CD4-positive, alpha-beta T cell (primary cell): ENCODE measurements at regions not wholly inside any gene's neighbourhood (a gene's known extent, or its start where the extent isn't known, plus 50 kb on each side); places are given as distances from the start of the nearest gene placed in this dataset.
"Not testable (repeated sequence)": the region's sequence is repeated elsewhere in the genome, so short reads cannot be mapped to it uniquely, and the experiment has no call there.

ENCODE experiments used
- ATAC-seq: fragments of 200-7000 bp; cut with Tn5 transposase; one replicate; pipeline ENCODE4 v1.10.0; 2022; ENCODE audit warnings: mild to moderate bottlenecking; ENCODE audit not compliant: poor library complexity
- CTCF ChIA-PET: fragments of 350-600 bp; sonication (Branson Sonifier 250); formaldehyde crosslinking; loops from one replicate; lab custom pipeline; 2021; ENCODE audit warnings: antibody characterized with exemption, inconsistent platforms; lab: Charles Lee
- POLR2A ChIA-PET: fragments of 350-600 bp; sonication (Branson Sonifier 250); formaldehyde crosslinking; loops from one replicate; lab custom pipeline; 2021; ENCODE audit warnings: antibody characterized with exemption, inconsistent platforms; lab: Charles Lee
- DNase-seq, 14 experiments: peaks; one replicate each; pipeline ENCODE4 v3.0.0-alpha.2; 2013 to 2020; ENCODE audit warnings: mixed read lengths in 2 of 14
- H3K27ac ChIP-seq, 2 donors: one replicate each; pipeline versions ENCODE4 v1.5.1 to v1.7.0; 2013; ENCODE audit warnings: low read length in 2 of 2, low read depth in 1 of 2, mild to moderate bottlenecking in 1 of 2
- H3K27me3 ChIP-seq, 2 experiments: 1 replicate in 1 of 2; 2 replicates in 1 of 2; pipeline versions ENCODE4 v1.6.1 to v1.7.0; 2013; ENCODE audit warnings: low read length in 2 of 2, control low read depth in 1 of 2, mild to moderate bottlenecking in 1 of 2, moderate library complexity in 1 of 2; ENCODE audit not compliant: insufficient read depth in 2 of 2, control insufficient read depth in 1 of 2
- H3K36me3 ChIP-seq: one replicate; pipeline ENCODE4 v1.6.1; 2013; ENCODE audit warnings: low read length, control low read depth; ENCODE audit not compliant: insufficient read depth
- H3K4me1 ChIP-seq: one replicate; pipeline ENCODE4 v1.6.1; 2013; ENCODE audit warnings: low read length, control low read depth; ENCODE audit not compliant: insufficient read depth
- H3K4me3 ChIP-seq: one replicate; pipeline ENCODE4 v1.5.1; 2013; ENCODE audit warnings: mild to moderate bottlenecking, low read length, moderate library complexity
- H3K9me3 ChIP-seq, 2 experiments: 1 replicate in 1 of 2; 2 replicates in 1 of 2; pipeline versions ENCODE4 v1.6.1 to v1.7.0; 2013; ENCODE audit warnings: low read length in 2 of 2, mild to moderate bottlenecking in 2 of 2, control low read depth in 1 of 2, moderate library complexity in 1 of 2; ENCODE audit not compliant: control insufficient read depth in 1 of 2, insufficient read depth in 1 of 2
- H3K27ac Mint-ChIP-seq: one replicate; pipeline ENCODE4 v1.8.0; 2020; ENCODE audit warnings: mixed read lengths
- H3K27me3 Mint-ChIP-seq: one replicate; pipeline ENCODE4 v1.8.0; 2021; ENCODE audit warnings: mixed read lengths
- H3K36me3 Mint-ChIP-seq: one replicate; pipeline ENCODE4 v1.8.0; 2021; ENCODE audit warnings: low read depth, mixed read lengths
- H3K4me1 Mint-ChIP-seq: one replicate; pipeline ENCODE4 v1.8.0; 2021; ENCODE audit warnings: low read depth, mixed read lengths
- H3K4me3 Mint-ChIP-seq: one replicate; pipeline ENCODE4 v1.8.0; 2020; ENCODE audit warnings: mild to moderate bottlenecking, mixed read lengths
- H3K9me3 Mint-ChIP-seq: one replicate; pipeline ENCODE4 v1.8.0; 2020; ENCODE audit warnings: mixed read lengths
- intact Hi-C, 2 experiments: fragments of 100-400 bp; cut with DNase I in 1 of 2; cut with micrococcal nuclease in 1 of 2; formaldehyde crosslinking; loops; one replicate each; pipeline versions ENCODE4 v1.15.1 to v1.9.0; 2023 to 2025; cut with DNase I, micrococcal nuclease
- TF ChIP-seq, protein P1 (sequence below): fragments of 200-600 bp; IDR thresholded peaks from one replicate; pipeline ENCODE4 v1.8.0; 2022; ENCODE audit warnings: antibody characterized with exemption, mild to moderate bottlenecking

DNA sequence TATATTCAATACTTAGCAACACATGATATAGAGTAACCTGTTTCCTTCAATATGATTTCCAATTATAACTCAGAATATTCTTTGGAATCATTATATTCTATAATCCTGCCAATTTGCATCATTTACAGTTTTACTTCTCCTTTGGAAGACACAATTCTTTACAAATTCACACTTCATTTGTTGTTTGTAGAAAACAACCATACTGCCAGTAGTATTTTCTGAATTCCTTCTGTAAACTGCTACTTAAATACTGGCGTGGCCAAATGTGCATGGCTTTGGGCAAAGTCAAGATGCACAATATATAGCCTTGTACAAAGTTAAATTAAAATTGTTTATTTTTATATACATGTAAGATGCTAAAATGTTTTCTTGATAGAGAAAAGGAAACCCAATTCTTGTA is 687.1 kb upstream of the NEGR1 start:
- no peak overlapping the region for H3K27ac ChIP-seq
- no peak overlapping the region for H3K27ac Mint-ChIP-seq
- H3K4me3 Mint-ChIP-seq, result no peak overlapping the region
- H3K27me3 ChIP-seq, result no peaks in the 10 kb centered on the region
- intact Hi-C loops, result no loop called here
- no peaks in the 10 kb centered on the region for H3K4me1 ChIP-seq
- CTCF ChIA-PET, result no interaction called here
- no peaks in the 10 kb centered on the region for H3K36me3 Mint-ChIP-seq
- no peak overlapping the region for H3K4me3 ChIP-seq
- H3K9me3 Mint-ChIP-seq, result peaks cover 7% of the 10 kb centered on the region
- H3K36me3 ChIP-seq, result no peaks in the 10 kb centered on the region
- H3K27me3 Mint-ChIP-seq, result no peaks in the 10 kb centered on the region
- ATAC-seq (no peak), DNase-seq (no peak)
- peaks cover 0 to 3% of the 10 kb centered on the region in 2 experiments for H3K9me3 ChIP-seq
- H3K4me1 Mint-ChIP-seq, result no peaks in the 10 kb centered on the region
- TF ChIP-seq, protein P1, sequence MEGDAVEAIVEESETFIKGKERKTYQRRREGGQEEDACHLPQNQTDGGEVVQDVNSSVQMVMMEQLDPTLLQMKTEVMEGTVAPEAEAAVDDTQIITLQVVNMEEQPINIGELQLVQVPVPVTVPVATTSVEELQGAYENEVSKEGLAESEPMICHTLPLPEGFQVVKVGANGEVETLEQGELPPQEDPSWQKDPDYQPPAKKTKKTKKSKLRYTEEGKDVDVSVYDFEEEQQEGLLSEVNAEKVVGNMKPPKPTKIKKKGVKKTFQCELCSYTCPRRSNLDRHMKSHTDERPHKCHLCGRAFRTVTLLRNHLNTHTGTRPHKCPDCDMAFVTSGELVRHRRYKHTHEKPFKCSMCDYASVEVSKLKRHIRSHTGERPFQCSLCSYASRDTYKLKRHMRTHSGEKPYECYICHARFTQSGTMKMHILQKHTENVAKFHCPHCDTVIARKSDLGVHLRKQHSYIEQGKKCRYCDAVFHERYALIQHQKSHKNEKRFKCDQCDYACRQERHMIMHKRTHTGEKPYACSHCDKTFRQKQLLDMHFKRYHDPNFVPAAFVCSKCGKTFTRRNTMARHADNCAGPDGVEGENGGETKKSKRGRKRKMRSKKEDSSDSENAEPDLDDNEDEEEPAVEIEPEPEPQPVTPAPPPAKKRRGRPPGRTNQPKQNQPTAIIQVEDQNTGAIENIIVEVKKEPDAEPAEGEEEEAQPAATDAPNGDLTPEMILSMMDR, result no peak
- POLR2A ChIA-PET, result no interaction called here

DNA sequence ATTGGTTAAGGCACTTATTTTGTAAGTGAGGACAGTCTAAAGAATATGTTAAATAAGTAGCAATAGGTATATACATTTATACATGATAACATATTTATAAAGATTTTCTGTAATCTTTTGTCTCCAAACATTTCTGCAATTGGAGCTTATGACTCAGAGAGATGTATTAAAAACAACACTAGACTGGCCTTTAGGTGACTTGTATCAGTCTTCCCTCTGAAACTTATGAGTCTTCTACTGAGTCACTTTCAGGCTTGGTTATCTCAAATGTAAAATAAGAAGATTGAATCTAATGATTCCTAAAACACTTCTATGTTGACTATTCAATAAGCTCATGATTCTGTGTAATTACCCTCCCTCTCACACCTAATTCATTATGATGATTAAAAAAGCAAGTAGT is 672.6 kb upstream of the NEGR1 start:
- Mint-ChIP-seq H3K4me3 (no peak overlapping the region), H3K4me1 (no peaks in the 10 kb centered on the region), H3K9me3 (peaks cover 3% of the 10 kb centered on the region), H3K27me3 (no peaks in the 10 kb centered on the region), H3K27ac (no peak overlapping the region), H3K36me3 (no peaks in the 10 kb centered on the region)
- intact Hi-C loops, result no loop called here
- no peaks in the 10 kb centered on the region for H3K36me3 ChIP-seq
- no peaks in the 10 kb centered on the region for H3K4me1 ChIP-seq
- DNase-seq (no peak), ATAC-seq (no peak)
- CTCF ChIA-PET, result no interaction called here
- no peak overlapping the region for H3K4me3 ChIP-seq
- H3K27ac ChIP-seq, result no peak overlapping the region
- no peaks in the 10 kb centered on the region for H3K9me3 ChIP-seq
- no peaks in the 10 kb centered on the region for H3K27me3 ChIP-seq
- TF ChIP-seq, protein P1, result no peak
- POLR2A ChIA-PET, result no interaction called here

DNA sequence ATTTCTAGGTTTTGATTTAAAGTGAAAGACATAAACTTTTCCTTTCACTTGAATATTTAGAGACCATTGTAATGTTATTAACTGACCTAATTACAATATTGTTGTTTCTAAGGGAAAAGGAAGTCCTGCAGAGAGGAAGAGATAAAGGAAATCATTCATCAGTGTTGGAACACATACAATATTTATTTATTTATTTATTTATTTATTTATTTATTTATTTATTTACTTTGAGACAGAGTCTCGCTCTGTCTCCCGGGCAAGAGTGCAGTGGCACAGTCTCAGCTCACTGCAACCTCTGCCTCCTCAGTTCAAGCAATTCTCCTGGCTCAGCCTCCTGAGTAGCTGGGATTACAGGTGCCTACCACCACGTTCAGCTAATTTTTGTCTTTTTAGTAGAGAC is 668.6 kb upstream of the NEGR1 start:
- CTCF ChIA-PET, H3K36me3 ChIP-seq, H3K4me1 ChIP-seq, H3K27ac Mint-ChIP-seq, H3K9me3 ChIP-seq, H3K4me3 ChIP-seq, H3K4me1 Mint-ChIP-seq, H3K27ac ChIP-seq, H3K4me3 Mint-ChIP-seq, ATAC-seq, H3K27me3 Mint-ChIP-seq, H3K36me3 Mint-ChIP-seq, H3K27me3 ChIP-seq, intact Hi-C loops, H3K9me3 Mint-ChIP-seq, DNase-seq, POLR2A ChIA-PET: not testable (repeated sequence)

DNA sequence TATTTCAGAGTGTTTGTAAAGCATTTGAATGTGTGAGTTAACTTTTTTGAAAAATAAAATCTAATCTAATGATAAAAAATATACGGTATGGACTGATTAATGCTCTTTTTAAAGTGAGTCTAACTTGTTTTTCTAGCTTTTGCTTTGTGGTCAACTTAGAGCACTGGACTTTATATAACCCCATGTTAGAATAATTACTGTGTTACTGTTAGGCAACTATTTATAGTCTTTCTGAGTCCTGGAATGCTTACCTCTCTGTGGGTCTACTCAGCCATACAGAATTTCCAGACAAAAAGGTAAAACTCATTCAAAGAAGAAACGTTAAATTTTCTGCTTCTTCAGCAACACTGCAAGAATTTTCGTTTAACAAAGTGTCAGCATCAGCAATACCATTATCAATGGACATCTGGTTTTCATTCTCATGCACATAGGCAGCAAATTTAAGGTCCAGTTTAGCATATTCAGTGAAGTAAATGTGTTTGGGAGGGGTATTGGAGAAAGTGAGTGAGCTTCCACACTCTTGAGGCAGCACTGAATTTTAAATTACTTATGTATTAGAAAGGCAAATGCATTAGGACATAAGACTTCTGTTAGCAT is 664.7 kb upstream of the NEGR1 start:
- ATAC-seq, result no peak
- CTCF ChIA-PET, result no interaction called here

More for the DNA sequence above, 664.7 kb upstream of the NEGR1 start:
- no peaks in the 10 kb centered on the region for H3K27me3 Mint-ChIP-seq
- H3K36me3 Mint-ChIP-seq, result no peaks in the 10 kb centered on the region
- no peak overlapping the region for H3K27ac Mint-ChIP-seq
- H3K4me3 ChIP-seq, result no peak overlapping the region
- H3K27me3 ChIP-seq, result no peaks in the 10 kb centered on the region
- H3K9me3 Mint-ChIP-seq, result peaks cover 3% of the 10 kb centered on the region
- POLR2A ChIA-PET, result no interaction called here
- TF ChIP-seq, protein P1, result no peak
- no peak overlapping the region for H3K27ac ChIP-seq
- H3K36me3 ChIP-seq, result no peaks in the 10 kb centered on the region
- H3K9me3 ChIP-seq, result no peaks in the 10 kb centered on the region
- no peaks in the 10 kb centered on the region for H3K4me1 Mint-ChIP-seq
- intact Hi-C loops, result no loop called here
- no peak overlapping the region for H3K4me3 Mint-ChIP-seq
- DNase-seq, result no peak
- H3K4me1 ChIP-seq, result no peaks in the 10 kb centered on the region
